SK-N-SH (cell line): ENCODE measurements at regions not wholly inside any gene's neighbourhood (a gene's known extent, or its start where the extent isn't known, plus 50 kb on each side); places are given as distances from the start of the nearest gene placed in this dataset.

Experiments used
- CTCF ChIA-PET: fragments of 300-600, 350-600 bp; formaldehyde crosslinking; extraction: SDS; loops from one replicate; lab custom pipeline; 2021; lab: Yijun Ruan, JAX
- POLR2A ChIA-PET: fragments of 350-600 bp; sonication (Branson Sonifier 250); formaldehyde crosslinking; extraction: SDS; loops from one replicate; lab custom pipeline; 2020; ENCODE audit warnings: antibody characterized with exemption, inconsistent platforms; lab: Yijun Ruan, JAX
- DNase-seq: peaks from one replicate; pipeline ENCODE4 v3.0.0; 2012
- H2AFZ ChIP-seq: fragments of 200-600 bp; sonication (generic); 2 replicates; pipeline ENCODE4 v1.8.1; 2016; ENCODE audit warnings: antibody characterized with exemption, mild to moderate bottlenecking, low read depth
- H3F3A ChIP-seq: fragments of 200-600 bp; sonication (generic); replicated peaks from 2 replicates; pipeline ENCODE3; 2016; ENCODE audit warnings: antibody characterized with exemption, mild to moderate bottlenecking; ENCODE audit not compliant: insufficient read depth
- H3K27ac ChIP-seq, 2 experiments: fragments of 200-500 bp in 1 of 2; fragments of 200-600 bp in 1 of 2; sonication (Bioruptor generic) in 1 of 2; sonication (generic), shearing (Covaris generic) in 1 of 2; 2 replicates each; pipeline versions ENCODE4 v1.5.1 to v1.6.1; 2014 to 2016; ENCODE audit warnings: low read depth in 2 of 2, inconsistent platforms in 1 of 2, low read length in 1 of 2, mild to moderate bottlenecking in 1 of 2, mixed read lengths in 1 of 2
- H3K27me3 ChIP-seq: fragments of 200-600 bp; sonication (generic), shearing (Covaris generic); 2 replicates; pipeline ENCODE4 v1.6.1; 2016; ENCODE audit warnings: mixed run types; ENCODE audit not compliant: insufficient read depth
- H3K36me3 ChIP-seq, 2 experiments: fragments of 200-500 bp in 1 of 2; fragments of 200-600 bp in 1 of 2; sonication (Bioruptor generic) in 1 of 2; sonication (generic) in 1 of 2; replicated peaks in 1 of 2; 2 replicates each; pipeline versions ENCODE3 to v1.5.1; 2014 to 2016; ENCODE audit warnings: low read length in 1 of 2, mild to moderate bottlenecking in 1 of 2; ENCODE audit not compliant: insufficient read depth in 2 of 2, control insufficient read depth in 1 of 2
- H3K4me1 ChIP-seq, 2 experiments: fragments of 200-500 bp in 1 of 2; fragments of 200-600 bp in 1 of 2; sonication (Bioruptor generic) in 1 of 2; sonication (generic), shearing (Covaris generic) in 1 of 2; 2 replicates each; pipeline versions ENCODE4 v1.5.1 to v1.6.1; 2014 to 2016; ENCODE audit warnings: low read depth in 1 of 2, low read length in 1 of 2, mixed run types in 1 of 2; ENCODE audit not compliant: insufficient read depth in 2 of 2, control insufficient read depth in 1 of 2
- H3K4me2 ChIP-seq: fragments of 200-600 bp; sonication (generic), shearing (Covaris generic); 2 replicates; pipeline ENCODE4 v1.6.1; 2017; ENCODE audit warnings: mixed run types
- H3K4me3 ChIP-seq, 2 experiments: fragments of 200-500 bp in 1 of 2; fragments of 200-600 bp in 1 of 2; sonication (Bioruptor generic) in 1 of 2; sonication (generic), shearing (Covaris generic) in 1 of 2; 2 replicates each; pipeline versions ENCODE4 v1.5.1 to v1.8.1; 2014 to 2016; ENCODE audit warnings: low read depth in 2 of 2, inconsistent platforms in 1 of 2, low read length in 1 of 2, mild to moderate bottlenecking in 1 of 2, mixed read lengths in 1 of 2, moderate library complexity in 1 of 2
- H3K79me2 ChIP-seq: fragments of 200-600 bp; sonication (generic); 2 replicates; pipeline ENCODE4 v1.8.1; 2017; ENCODE audit warnings: mild to moderate bottlenecking; ENCODE audit not compliant: insufficient read depth
- H3K9ac ChIP-seq: fragments of 200-600 bp; sonication (generic); 2 replicates; pipeline ENCODE4 v1.6.1; 2017; ENCODE audit warnings: mixed run types
- H3K9me2 ChIP-seq: fragments of 200-600 bp; sonication (generic); 2 replicates; pipeline ENCODE4 v1.6.1; 2017; ENCODE audit warnings: mixed run types
- H3K9me3 ChIP-seq: fragments of 200-600 bp; sonication (generic); 2 replicates; pipeline ENCODE4 v1.6.1; 2017; ENCODE audit warnings: mixed run types, mild to moderate bottlenecking, moderate library complexity
- H4K20me1 ChIP-seq: fragments of 200-600 bp; sonication (generic); 2 replicates; pipeline ENCODE4 v1.6.1; 2017; ENCODE audit warnings: mild to moderate bottlenecking, mixed run types; ENCODE audit not compliant: insufficient read depth
- CHD2 ChIP-seq: fragments of 150-350 bp; IDR thresholded peaks from 2 replicates; pipeline ENCODE4 v1.6.1; 2018; ENCODE audit warnings: low read length; ENCODE audit not compliant: partially characterized antibody
- EP300 ChIP-seq, 2 experiments: IDR thresholded peaks; 2 replicates each; pipeline versions ENCODE4 v1.4.0 to v1.6.1; 2012; ENCODE audit warnings: borderline replicate concordance in 1 of 2, low read depth in 1 of 2, low read length in 1 of 2
- EZH2phosphoT487 ChIP-seq: fragments of 200-600 bp; sonication (generic); IDR thresholded peaks from 2 replicates; pipeline ENCODE4 v1.6.1; 2017; ENCODE audit warnings: low read depth, mixed run types, mild to moderate bottlenecking, antibody characterized with exemption, moderate library complexity, borderline replicate concordance
- GABPA ChIP-seq: IDR thresholded peaks from 2 replicates; pipeline ENCODE4 v1.4.0; 2012; ENCODE audit warnings: low read depth, mild to moderate bottlenecking
- GATA2 ChIP-seq: sonication (generic); formaldehyde crosslinking; IDR thresholded peaks from 2 replicates; pipeline ENCODE4 v1.5.0; 2020; ENCODE audit warnings: mild to moderate bottlenecking, missing genetic modification reagents
- JUND ChIP-seq: IDR thresholded peaks from 2 replicates; pipeline ENCODE4 v1.4.0; 2012
- MXI1 ChIP-seq: IDR thresholded peaks from 2 replicates; pipeline ENCODE4 v1.6.1; 2012; ENCODE audit warnings: mild to moderate bottlenecking, low read depth, low read length, improper control_type of control experiment
- NFIC ChIP-seq: IDR thresholded peaks from 2 replicates; pipeline ENCODE4 v1.4.0; 2012; ENCODE audit warnings: borderline replicate concordance
- NRF1 ChIP-seq: IDR thresholded peaks from 2 replicates; pipeline ENCODE4 v1.6.1; 2012; ENCODE audit warnings: low read depth, mild to moderate bottlenecking, low read length
- POLR2AphosphoS5 ChIP-seq: IDR thresholded peaks from 2 replicates; pipeline ENCODE4 v1.6.1; 2012; ENCODE audit warnings: low read depth, low read length
- RAD21 ChIP-seq: IDR thresholded peaks from 2 replicates; pipeline ENCODE4 v1.6.1; 2012; ENCODE audit warnings: mild to moderate bottlenecking, low read length
- RFX5 ChIP-seq: IDR thresholded peaks from 2 replicates; pipeline ENCODE4 v1.6.1; 2012; ENCODE audit warnings: mild to moderate bottlenecking, improper control_type of control experiment, low read length
- SIN3A ChIP-seq: IDR thresholded peaks from 2 replicates; pipeline ENCODE4 v1.6.1; 2012; ENCODE audit warnings: low read depth, mild to moderate bottlenecking, low read length, moderate library complexity, borderline replicate concordance
- WGBS: methylation state at CpG from one replicate; pipeline ENCODE4 v1.1.6; 2017; ENCODE audit warnings: low lambda C conversion rate; 5-methylcytosine and 5-hydroxymethylcytosine counted together
- TF ChIP-seq, protein P1 (sequence below): fragments of 200-600 bp; sonication (generic); IDR thresholded peaks from 2 replicates; pipeline ENCODE4 v1.6.1; 2017; ENCODE audit warnings: antibody characterized with exemption, mild to moderate bottlenecking, moderate library complexity
- TF ChIP-seq, protein P2 (sequence below): IDR thresholded peaks from 2 replicates; pipeline ENCODE4 v1.4.0; 2012; ENCODE audit warnings: low read depth, borderline replicate concordance
- TF ChIP-seq, protein P3 (sequence below): IDR thresholded peaks from 2 replicates; pipeline ENCODE4 v1.4.0; 2012; ENCODE audit warnings: low read depth
- TF ChIP-seq, protein P4 (sequence below): IDR thresholded peaks from 2 replicates; pipeline ENCODE4 v1.4.0; 2012; ENCODE audit warnings: low read depth, borderline replicate concordance
- TF ChIP-seq, protein P5 (sequence below): fragments of 150-350 bp; IDR thresholded peaks from 2 replicates; pipeline ENCODE4 v1.6.1; 2017; ENCODE audit warnings: antibody characterized with exemption, low read length, low read depth, borderline replicate concordance

DNA sequence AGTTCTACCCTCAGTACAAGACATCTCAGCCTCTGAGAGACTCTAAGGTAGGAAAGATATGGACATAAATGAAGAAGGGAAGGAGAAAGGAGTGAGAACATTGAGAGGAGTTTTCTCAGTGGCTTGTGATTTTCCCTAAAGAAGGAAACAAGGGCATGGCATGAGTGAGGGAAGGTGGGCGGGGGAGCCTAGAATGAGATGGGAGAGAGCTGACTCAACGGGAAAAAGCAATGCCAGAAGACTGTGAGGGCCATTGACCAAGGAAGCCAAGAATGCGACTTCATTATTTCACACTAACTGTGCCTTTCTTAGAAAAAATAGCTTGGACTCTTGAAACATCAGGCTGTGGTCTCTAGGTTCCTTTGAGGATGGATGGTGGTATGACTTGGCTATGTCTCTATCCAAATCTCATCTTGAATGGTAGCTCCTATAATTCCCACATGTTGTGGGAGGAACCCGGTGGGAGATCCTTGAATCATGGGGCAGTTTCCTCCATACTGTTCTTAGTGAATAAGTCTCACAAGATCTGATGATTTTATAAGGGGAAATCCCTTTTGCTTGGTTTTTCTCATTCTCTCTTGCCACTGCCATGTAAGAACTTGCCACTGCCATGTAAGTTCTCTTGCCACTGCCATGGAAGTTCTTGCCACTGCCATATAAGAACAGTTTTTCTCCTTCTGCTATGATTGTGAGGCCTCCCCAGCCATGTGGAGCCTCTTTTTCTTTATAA, 279.6 kb downstream of the NUAK1 start:
- H3K36me3 ChIP-seq, result no peaks in the 10 kb centered on the region
- no peak for TF ChIP-seq EP300 (IDR thresholded peaks at IDR 0.05; ENCODE audit: borderline replicate concordance in 1 of 2, low read depth in 1 of 2, low read length in 1 of 2)
- TF ChIP-seq JUND, result no peak
- TF ChIP-seq, protein P1, sequence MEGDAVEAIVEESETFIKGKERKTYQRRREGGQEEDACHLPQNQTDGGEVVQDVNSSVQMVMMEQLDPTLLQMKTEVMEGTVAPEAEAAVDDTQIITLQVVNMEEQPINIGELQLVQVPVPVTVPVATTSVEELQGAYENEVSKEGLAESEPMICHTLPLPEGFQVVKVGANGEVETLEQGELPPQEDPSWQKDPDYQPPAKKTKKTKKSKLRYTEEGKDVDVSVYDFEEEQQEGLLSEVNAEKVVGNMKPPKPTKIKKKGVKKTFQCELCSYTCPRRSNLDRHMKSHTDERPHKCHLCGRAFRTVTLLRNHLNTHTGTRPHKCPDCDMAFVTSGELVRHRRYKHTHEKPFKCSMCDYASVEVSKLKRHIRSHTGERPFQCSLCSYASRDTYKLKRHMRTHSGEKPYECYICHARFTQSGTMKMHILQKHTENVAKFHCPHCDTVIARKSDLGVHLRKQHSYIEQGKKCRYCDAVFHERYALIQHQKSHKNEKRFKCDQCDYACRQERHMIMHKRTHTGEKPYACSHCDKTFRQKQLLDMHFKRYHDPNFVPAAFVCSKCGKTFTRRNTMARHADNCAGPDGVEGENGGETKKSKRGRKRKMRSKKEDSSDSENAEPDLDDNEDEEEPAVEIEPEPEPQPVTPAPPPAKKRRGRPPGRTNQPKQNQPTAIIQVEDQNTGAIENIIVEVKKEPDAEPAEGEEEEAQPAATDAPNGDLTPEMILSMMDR, result no peak
- no peak for TF ChIP-seq RFX5
- no peak for TF ChIP-seq RAD21
- TF ChIP-seq, protein P2, sequence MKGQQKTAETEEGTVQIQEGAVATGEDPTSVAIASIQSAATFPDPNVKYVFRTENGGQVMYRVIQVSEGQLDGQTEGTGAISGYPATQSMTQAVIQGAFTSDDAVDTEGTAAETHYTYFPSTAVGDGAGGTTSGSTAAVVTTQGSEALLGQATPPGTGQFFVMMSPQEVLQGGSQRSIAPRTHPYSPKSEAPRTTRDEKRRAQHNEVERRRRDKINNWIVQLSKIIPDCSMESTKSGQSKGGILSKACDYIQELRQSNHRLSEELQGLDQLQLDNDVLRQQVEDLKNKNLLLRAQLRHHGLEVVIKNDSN, result no peak
- no peak for TF ChIP-seq CHD2
- TF ChIP-seq, protein P3, sequence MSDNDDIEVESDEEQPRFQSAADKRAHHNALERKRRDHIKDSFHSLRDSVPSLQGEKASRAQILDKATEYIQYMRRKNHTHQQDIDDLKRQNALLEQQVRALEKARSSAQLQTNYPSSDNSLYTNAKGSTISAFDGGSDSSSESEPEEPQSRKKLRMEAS, result no peak
- no peak for TF ChIP-seq NRF1
- TF ChIP-seq, protein P4, sequence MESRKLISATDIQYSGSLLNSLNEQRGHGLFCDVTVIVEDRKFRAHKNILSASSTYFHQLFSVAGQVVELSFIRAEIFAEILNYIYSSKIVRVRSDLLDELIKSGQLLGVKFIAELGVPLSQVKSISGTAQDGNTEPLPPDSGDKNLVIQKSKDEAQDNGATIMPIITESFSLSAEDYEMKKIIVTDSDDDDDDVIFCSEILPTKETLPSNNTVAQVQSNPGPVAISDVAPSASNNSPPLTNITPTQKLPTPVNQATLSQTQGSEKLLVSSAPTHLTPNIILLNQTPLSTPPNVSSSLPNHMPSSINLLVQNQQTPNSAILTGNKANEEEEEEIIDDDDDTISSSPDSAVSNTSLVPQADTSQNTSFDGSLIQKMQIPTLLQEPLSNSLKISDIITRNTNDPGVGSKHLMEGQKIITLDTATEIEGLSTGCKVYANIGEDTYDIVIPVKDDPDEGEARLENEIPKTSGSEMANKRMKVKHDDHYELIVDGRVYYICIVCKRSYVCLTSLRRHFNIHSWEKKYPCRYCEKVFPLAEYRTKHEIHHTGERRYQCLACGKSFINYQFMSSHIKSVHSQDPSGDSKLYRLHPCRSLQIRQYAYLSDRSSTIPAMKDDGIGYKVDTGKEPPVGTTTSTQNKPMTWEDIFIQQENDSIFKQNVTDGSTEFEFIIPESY, result no peak
- TF ChIP-seq EZH2phosphoT487, result no peak
- TF ChIP-seq, protein P5, sequence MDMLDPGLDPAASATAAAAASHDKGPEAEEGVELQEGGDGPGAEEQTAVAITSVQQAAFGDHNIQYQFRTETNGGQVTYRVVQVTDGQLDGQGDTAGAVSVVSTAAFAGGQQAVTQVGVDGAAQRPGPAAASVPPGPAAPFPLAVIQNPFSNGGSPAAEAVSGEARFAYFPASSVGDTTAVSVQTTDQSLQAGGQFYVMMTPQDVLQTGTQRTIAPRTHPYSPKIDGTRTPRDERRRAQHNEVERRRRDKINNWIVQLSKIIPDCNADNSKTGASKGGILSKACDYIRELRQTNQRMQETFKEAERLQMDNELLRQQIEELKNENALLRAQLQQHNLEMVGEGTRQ, result no peak
- TF ChIP-seq GATA2 (CRISPR knock-in tag), result no peak
- TF ChIP-seq POLR2AphosphoS5, result no peak
- no peak for TF ChIP-seq NFIC
- TF ChIP-seq SIN3A, result no peak
- TF ChIP-seq GABPA, result no peak
- TF ChIP-seq MXI1, result no peak
- TF ChIP-seq, all 33 proteins: peak for 0
- no peak for DNase-seq
- Histone ChIP-seq H3K4me1 (no peaks in the 10 kb centered on the region), H3K9ac (no peak overlapping the region), H3F3A (no peaks in the 10 kb centered on the region), H3K9me3 (no peaks in the 10 kb centered on the region), H3K9me2 (no peaks in the 10 kb centered on the region), H3K4me3 (no peak overlapping the region), H3K4me2 (no peak overlapping the region), H4K20me1 (no peaks in the 10 kb centered on the region), H2AFZ (no peak overlapping the region), H3K79me2 (no peaks in the 10 kb centered on the region), H3K27ac (no peak overlapping the region), H3K27me3 (no peaks in the 10 kb centered on the region)
- ChIA-PET CTCF (no interaction called here), POLR2A (no interaction called here)
- 65% methylated on average over 4 of the region's 4 CpGs for WGBS
